Uterus (tissue), 3 donors: ENCODE measurements at regions not wholly inside any gene's neighbourhood (a gene's known extent, or its start where the extent isn't known, plus 50 kb on each side); places are given as distances from the start of the nearest gene placed in this dataset.
A peak's percentile ranks its signal among the peaks of the same experiment; 100 is the strongest.

Experiments
- DNase-seq, 2 donors: peaks; one replicate each; pipeline ENCODE4 v3.0.0-alpha.2; 2019 to 2020
- H3K27ac ChIP-seq, 2 donors: fragments of 200-600 bp; sonication (generic); 1 replicate in 1 of 2; 2 replicates in 1 of 2; pipeline ENCODE4 v1.5.1; 2016 to 2018
- H3K27me3 ChIP-seq, 2 donors: fragments of 200-600 bp; sonication (generic); one replicate each; pipeline ENCODE4 v1.5.1; 2018 to 2019; ENCODE audit warnings: control low read depth in 1 of 2
- H3K36me3 ChIP-seq, 2 donors: fragments of 200-600 bp; sonication (generic); one replicate each; pipeline ENCODE4 v1.5.1; 2019; ENCODE audit warnings: control low read depth in 1 of 2
- H3K4me1 ChIP-seq, 2 donors: fragments of 200-600 bp; sonication (generic); one replicate each; pipeline ENCODE4 v1.5.1; 2018 to 2019; ENCODE audit warnings: control low read depth in 1 of 2
- H3K4me3 ChIP-seq, 2 donors: fragments of 200-600 bp; sonication (generic); 1 replicate in 1 of 2; 2 replicates in 1 of 2; pipeline ENCODE4 v1.5.1; 2018 to 2019; ENCODE audit warnings: mild to moderate bottlenecking in 1 of 2
- H3K9me3 ChIP-seq, 2 donors: fragments of 200-600 bp; sonication (generic); one replicate each; pipeline ENCODE4 v1.5.1; 2019; ENCODE audit warnings: control low read depth in 1 of 2
- CTCF ChIP-seq, 4 experiments: fragments of 200-600 bp in 2 of 4; fragments of 450-650 bp in 2 of 4; sonication (generic) in 2 of 4; IDR thresholded peaks; one replicate each; pipeline ENCODE4 v1.5.1; 2016 to 2019; ENCODE audit warnings: antibody characterized with exemption in 4 of 4, mild to moderate bottlenecking in 2 of 4, moderate library complexity in 1 of 4
- POLR2A ChIP-seq, 2 donors: fragments of 450-650 bp; IDR thresholded peaks; one replicate each; pipeline ENCODE4 v1.6.1; 2016; ENCODE audit warnings: antibody characterized with exemption in 2 of 2, mild to moderate bottlenecking in 1 of 2, moderate library complexity in 1 of 2
- intact Hi-C: fragments of 100-400 bp; cut with DNase I; formaldehyde crosslinking; loops from one replicate; pipeline ENCODE4 v1.15.1; 2023; ENCODE audit warnings: low total_unique reads
- donor health status: DM: yes; HTN: yes; CAD: no.

- intact Hi-C loops: no loop called here
- TF ChIP-seq POLR2A (IDR thresholded peaks at IDR 0.05) (no peak), CTCF (IDR thresholded peaks at IDR 0.05) (no peak)
- peak in 1 of 2 donors; percentile 26 for DNase-seq
- Histone ChIP-seq H3K36me3 (no peaks in the 10 kb centered on the region), H3K4me1 (no peaks in the 10 kb centered on the region), H3K27me3 (no peaks in the 10 kb centered on the region), H3K4me3 (no peak overlapping the region), H3K9me3 (no peaks in the 10 kb centered on the region), H3K27ac (peak overlapping the region; percentile 26 to 37)
These were observed 109.2 kb downstream of the BASP1 start for GRCh38 chr5:17326600-17327037.

- peak overlapping the region; percentile 26 to 37 for H3K27ac ChIP-seq
- no peaks in the 10 kb centered on the region for H3K9me3 ChIP-seq
- intact Hi-C loops: no loop called here
- H3K27me3 ChIP-seq: no peaks in the 10 kb centered on the region
- no peaks in the 10 kb centered on the region for H3K36me3 ChIP-seq
- H3K4me3 ChIP-seq: no peak overlapping the region
- TF ChIP-seq CTCF (IDR thresholded peaks at IDR 0.05) (no peak), POLR2A (IDR thresholded peaks at IDR 0.05) (no peak)
- H3K4me1 ChIP-seq: no peaks in the 10 kb centered on the region
- DNase-seq: peak in 1 of 2 donors; percentile 22
These were observed 109.7 kb downstream of the BASP1 start for GRCh38 chr5:17327048-17327625.

GRCh38 chr5:17329571-17329970 lies 112.1 kb downstream of the BASP1 start:
- TF ChIP-seq CTCF (IDR thresholded peaks at IDR 0.05) (no peak), POLR2A (IDR thresholded peaks at IDR 0.05) (no peak)

GRCh38 chr5:17330386-17330785 lies 113.0 kb downstream of the BASP1 start:
- intact Hi-C loops: no loop called here
- TF ChIP-seq CTCF (IDR thresholded peaks at IDR 0.05): no peak
- H3K36me3 ChIP-seq: no peaks in the 10 kb centered on the region
- no peaks in the 10 kb centered on the region for H3K27me3 ChIP-seq
- no peaks in the 10 kb centered on the region for H3K4me1 ChIP-seq
- H3K27ac ChIP-seq: no peak overlapping the region
- H3K9me3 ChIP-seq: no peaks in the 10 kb centered on the region
- DNase-seq: no peak
- H3K4me3 ChIP-seq: no peak overlapping the region

More at GRCh38 chr5:17329571-17329970, 112.1 kb downstream of the BASP1 start:
- Histone ChIP-seq H3K27me3 (no peaks in the 10 kb centered on the region), H3K4me1 (no peaks in the 10 kb centered on the region), H3K4me3 (no peak overlapping the region), H3K36me3 (no peaks in the 10 kb centered on the region), H3K9me3 (no peaks in the 10 kb centered on the region), H3K27ac (no peak overlapping the region)
- DNase-seq: no peak
- intact Hi-C loops: no loop called here

GRCh38 chr5:17331651-17332050 lies 114.2 kb downstream of the BASP1 start:
- Histone ChIP-seq H3K9me3 (no peaks in the 10 kb centered on the region), H3K27ac (no peak overlapping the region), H3K36me3 (no peaks in the 10 kb centered on the region), H3K4me3 (no peak overlapping the region), H3K27me3 (no peaks in the 10 kb centered on the region), H3K4me1 (no peaks in the 10 kb centered on the region)
- TF ChIP-seq CTCF (IDR thresholded peaks at IDR 0.05) (no peak), POLR2A (IDR thresholded peaks at IDR 0.05) (no peak)
- no peak for DNase-seq
- intact Hi-C loops: no loop called here
